H1 (cell line): ENCODE measurements at regions not wholly inside any gene's neighbourhood (a gene's known extent, or its start where the extent isn't known, plus 50 kb on each side); places are given as distances from the start of the nearest gene placed in this dataset.

ENCODE experiments used
- CTCF ChIA-PET: fragments of 300-600 bp; sonication (Branson Sonifier 250); formaldehyde crosslinking; loops from one replicate; lab custom pipeline; 2021; ENCODE audit not compliant: partially characterized antibody; lab: Charles Lee
- POLR2A ChIA-PET: fragments of 300-600 bp; sonication (Branson Sonifier 250); formaldehyde crosslinking; loops from one replicate; lab custom pipeline; 2021; ENCODE audit warnings: inconsistent platforms; ENCODE audit not compliant: partially characterized antibody; lab: Charles Lee
- DNase-seq, 2 experiments: peaks; one replicate each; pipeline versions ENCODE4 v3.0.0 to v3.0.0-alpha.2; 2010 to 2022; ENCODE audit warnings: low spot score in 2 of 2, low read depth in 1 of 2, mixed read lengths in 1 of 2
- FAIRE-seq: peaks from 2 replicates; lab custom pipeline; 2011; peaks lifted over from hg19 to GRCh38; lab: Jason Lieb, UNC
- H2AFZ ChIP-seq: 2 replicates; pipeline ENCODE4 v1.8.1; 2012; ENCODE audit warnings: low read length, inconsistent platforms
- H2AK5ac ChIP-seq: 2 replicates; pipeline ENCODE4 v1.6.1; 2013; ENCODE audit warnings: low read depth, low read length
- H2BK120ac ChIP-seq: replicated peaks from 2 replicates; pipeline ENCODE3; 2013; ENCODE audit warnings: low read depth, low read length, inconsistent platforms
- H2BK12ac ChIP-seq: 2 replicates; pipeline ENCODE4 v1.6.1; 2013; ENCODE audit warnings: low read depth, low read length
- H2BK15ac ChIP-seq: 2 replicates; pipeline ENCODE4 v1.6.1; 2013; ENCODE audit warnings: low read length
- H2BK20ac ChIP-seq: 2 replicates; pipeline ENCODE4 v1.6.1; 2013; ENCODE audit warnings: low read length
- H2BK5ac ChIP-seq: 2 replicates; pipeline ENCODE4 v1.6.1; 2013; ENCODE audit warnings: low read depth, low read length
- H3K14ac ChIP-seq: 2 replicates; pipeline ENCODE4 v1.6.1; 2013; ENCODE audit warnings: inconsistent platforms; ENCODE audit not compliant: insufficient read length
- H3K18ac ChIP-seq: 2 replicates; pipeline ENCODE4 v1.6.1; 2013; ENCODE audit warnings: low read length; ENCODE audit errors: extremely low read depth
- H3K23ac ChIP-seq: 2 replicates; pipeline ENCODE4 v1.6.1; 2013; ENCODE audit warnings: inconsistent platforms; ENCODE audit not compliant: insufficient read length
- H3K23me2 ChIP-seq: 2 replicates; pipeline ENCODE4 v1.6.1; 2013; ENCODE audit warnings: low read depth, low read length
- H3K27ac ChIP-seq: 2 replicates; pipeline ENCODE4 v1.6.1; 2011; ENCODE audit warnings: low read depth, low read length, inconsistent platforms
- H3K27me3 ChIP-seq, 4 experiments: replicated peaks in 1 of 4; 1 replicate in 1 of 4; 2 replicates in 3 of 4; pipeline versions ENCODE4 v1.6.1 to v1.8.1; 2011 to 2013; ENCODE audit warnings: low read length in 3 of 4, mild to moderate bottlenecking in 3 of 4, inconsistent platforms in 2 of 4, mixed read lengths in 2 of 4, moderate library complexity in 1 of 4; ENCODE audit not compliant: control insufficient read depth in 3 of 4, insufficient read depth in 3 of 4; ENCODE audit errors: extremely low read depth in 1 of 4
- H3K36me3 ChIP-seq, 4 experiments: 2 replicates each; pipeline versions ENCODE4 v1.6.1 to v1.8.1; 2011 to 2013; ENCODE audit warnings: mild to moderate bottlenecking in 4 of 4, low read length in 3 of 4, moderate library complexity in 2 of 4, control low read depth in 1 of 4, inconsistent platforms in 1 of 4; ENCODE audit not compliant: insufficient read depth in 4 of 4, control insufficient read depth in 2 of 4
- H3K4ac ChIP-seq: replicated peaks from 2 replicates; pipeline ENCODE3; 2013; ENCODE audit warnings: low read length, low read depth, mixed read lengths, inconsistent platforms; ENCODE audit not compliant: insufficient read length
- H3K4me1 ChIP-seq, 4 experiments: replicated peaks in 1 of 4; 1 replicate in 1 of 4; 2 replicates in 3 of 4; pipeline versions ENCODE4 v1.6.1 to v1.8.1; 2011 to 2013; ENCODE audit warnings: low read length in 3 of 4, inconsistent platforms in 2 of 4, mixed read lengths in 1 of 4; ENCODE audit not compliant: insufficient read depth in 4 of 4, control insufficient read depth in 3 of 4
- H3K4me2 ChIP-seq, 2 experiments: 2 replicates each; pipeline versions ENCODE4 v1.6.1 to v1.8.1; 2011 to 2013; ENCODE audit warnings: low read depth in 2 of 2, low read length in 2 of 2, control low read depth in 1 of 2, inconsistent platforms in 1 of 2, mild to moderate bottlenecking in 1 of 2; ENCODE audit not compliant: insufficient read depth in 1 of 2
- H3K4me3 ChIP-seq, 4 experiments: fragments of 200-600, 300-600 bp in 1 of 4; sonication (generic), shearing (Covaris generic), sonication (Bioruptor Twin) in 1 of 4; 2 replicates each; pipeline versions ENCODE4 v1.5.1 to v1.8.1; 2011 to 2016; ENCODE audit warnings: low read length in 4 of 4, low read depth in 3 of 4, control low read depth in 2 of 4, inconsistent platforms in 2 of 4, mild to moderate bottlenecking in 2 of 4, mixed read lengths in 1 of 4, moderate library complexity in 1 of 4; ENCODE audit not compliant: insufficient read depth in 2 of 4; ENCODE audit errors: extremely low read depth in 1 of 4
- H3K56ac ChIP-seq: replicated peaks from 2 replicates; pipeline ENCODE3; 2013; ENCODE audit warnings: low read depth, mild to moderate bottlenecking, mixed read lengths, low read length, inconsistent platforms; ENCODE audit not compliant: insufficient read length
- H3K79me1 ChIP-seq: 2 replicates; pipeline ENCODE4 v1.6.1; 2013; ENCODE audit warnings: low read depth, low read length, control low read depth
- H3K79me2 ChIP-seq, 2 experiments: 2 replicates each; pipeline versions ENCODE4 v1.6.1 to v1.8.1; 2012 to 2013; ENCODE audit warnings: low read length in 2 of 2, mild to moderate bottlenecking in 2 of 2, inconsistent platforms in 1 of 2; ENCODE audit not compliant: insufficient read depth in 2 of 2, control insufficient read depth in 1 of 2
- H3K9ac ChIP-seq, 4 experiments: replicated peaks in 1 of 4; 1 replicate in 1 of 4; 2 replicates in 3 of 4; pipeline versions ENCODE4 v1.6.1 to v1.8.1; 2011 to 2013; ENCODE audit warnings: low read depth in 3 of 4, low read length in 3 of 4, control low read depth in 2 of 4, mild to moderate bottlenecking in 2 of 4, moderate library complexity in 2 of 4, inconsistent platforms in 1 of 4; ENCODE audit errors: extremely low read depth in 1 of 4
- H3K9me3 ChIP-seq, 2 experiments: 2 replicates each; pipeline versions ENCODE4 v1.6.1 to v1.8.1; 2012 to 2013; ENCODE audit warnings: mild to moderate bottlenecking in 2 of 2, moderate library complexity in 2 of 2, control low read depth in 1 of 2, inconsistent platforms in 1 of 2, low read depth in 1 of 2, low read length in 1 of 2, mixed read lengths in 1 of 2; ENCODE audit not compliant: insufficient read depth in 2 of 2
- H4K20me1 ChIP-seq, 2 experiments: replicated peaks in 1 of 2; 2 replicates each; pipeline versions ENCODE3 to v1.8.1; 2011 to 2013; ENCODE audit warnings: inconsistent platforms in 2 of 2, low read length in 2 of 2, mild to moderate bottlenecking in 1 of 2; ENCODE audit not compliant: insufficient read depth in 2 of 2, control insufficient read depth in 1 of 2
- H4K5ac ChIP-seq: 2 replicates; pipeline ENCODE4 v1.6.1; 2013; ENCODE audit warnings: low read length, low read depth, mixed read lengths, inconsistent platforms; ENCODE audit not compliant: insufficient read length
- H4K8ac ChIP-seq: 2 replicates; pipeline ENCODE4 v1.8.0; 2013; ENCODE audit warnings: mild to moderate bottlenecking, moderate library complexity, low read length, inconsistent platforms; ENCODE audit not compliant: insufficient read depth; ENCODE audit errors: extremely low read depth
- H4K91ac ChIP-seq: replicated peaks from 2 replicates; pipeline ENCODE3; 2013; ENCODE audit warnings: low read length, mixed read lengths, inconsistent platforms; ENCODE audit not compliant: insufficient read length
- BRCA1 ChIP-seq: IDR thresholded peaks from 2 replicates; pipeline ENCODE4 v1.6.1; 2012; ENCODE audit warnings: low read depth, low read length, improper control_type of control experiment
- CEBPB ChIP-seq: IDR thresholded peaks from 2 replicates; pipeline ENCODE4 v1.6.1; 2012; ENCODE audit warnings: low read depth, low read length
- EZH2 ChIP-seq: fragments of 200-600 bp; sonication (generic); IDR thresholded peaks from 2 replicates; pipeline ENCODE4 v1.7.1; 2012; ENCODE audit warnings: low read depth, mild to moderate bottlenecking, moderate library complexity, low read length, inconsistent platforms; ENCODE audit not compliant: severe bottlenecking
- GTF2F1 ChIP-seq: IDR thresholded peaks from 2 replicates; pipeline ENCODE4 v1.6.1; 2012; ENCODE audit warnings: low read depth, low read length, improper control_type of control experiment, borderline replicate concordance
- KDM5A ChIP-seq: fragments of 200-600 bp; IDR thresholded peaks from 2 replicates; pipeline ENCODE4 v1.7.1; 2012; ENCODE audit warnings: mild to moderate bottlenecking, low read length, inconsistent platforms, mixed read lengths
- MAFK ChIP-seq: IDR thresholded peaks from 2 replicates; pipeline ENCODE4 v1.6.1; 2012; ENCODE audit warnings: low read depth, mild to moderate bottlenecking, improper control_type of control experiment, low read length
- RBBP5 ChIP-seq: IDR thresholded peaks from 2 replicates; pipeline ENCODE4 v1.7.1; 2012; ENCODE audit warnings: low read depth, mild to moderate bottlenecking, inconsistent platforms, low read length, moderate library complexity, borderline replicate concordance
- RFX5 ChIP-seq: IDR thresholded peaks from 2 replicates; pipeline ENCODE4 v1.6.1; 2011; ENCODE audit warnings: low read depth, low read length, improper control_type of control experiment, borderline replicate concordance
- SP1 ChIP-seq: IDR thresholded peaks from 2 replicates; pipeline ENCODE4 v1.6.1; 2011; ENCODE audit warnings: low read depth, low read length
- SRF ChIP-seq: IDR thresholded peaks from 2 replicates; pipeline ENCODE4 v1.6.1; 2011; ENCODE audit warnings: mild to moderate bottlenecking, low read depth, low read length, moderate library complexity
- SUZ12 ChIP-seq: fragments of 200-600 bp; sonication (generic); IDR thresholded peaks from 2 replicates; pipeline ENCODE4 v1.6.1; 2012; ENCODE audit warnings: mild to moderate bottlenecking, inconsistent platforms, low read length, moderate library complexity, mixed read lengths
- WGBS, 2 experiments: shearing (Covaris generic) in 1 of 2; methylation state at CpG; one replicate each; pipeline versions ENCODE4 v1.1.6 to v1.1.7; 2013 to 2015; ENCODE audit warnings: low lambda C conversion rate in 2 of 2, mixed read lengths in 2 of 2, inconsistent platforms in 1 of 2, low coverage in 1 of 2, missing lambda C conversion rate in 1 of 2; ENCODE audit not compliant: insufficient replicate concordance in 2 of 2, insufficient coverage in 1 of 2, insufficient read length in 1 of 2; ENCODE audit errors: extremely low coverage in 1 of 2, missing lambda C conversion rate in 1 of 2; 5-methylcytosine and 5-hydroxymethylcytosine counted together
- TF ChIP-seq, protein P1 (sequence below), 3 experiments: IDR thresholded peaks; 1 replicate in 2 of 3; 2 replicates in 1 of 3; pipeline versions ENCODE4 v1.5.1 to v1.6.1; 2011; ENCODE audit warnings: low read length in 3 of 3, mild to moderate bottlenecking in 3 of 3, inconsistent platforms in 2 of 3, low read depth in 1 of 3, moderate library complexity in 1 of 3; ENCODE audit not compliant: insufficient read depth in 1 of 3; ENCODE audit errors: control extremely low read depth in 1 of 3

DNA sequence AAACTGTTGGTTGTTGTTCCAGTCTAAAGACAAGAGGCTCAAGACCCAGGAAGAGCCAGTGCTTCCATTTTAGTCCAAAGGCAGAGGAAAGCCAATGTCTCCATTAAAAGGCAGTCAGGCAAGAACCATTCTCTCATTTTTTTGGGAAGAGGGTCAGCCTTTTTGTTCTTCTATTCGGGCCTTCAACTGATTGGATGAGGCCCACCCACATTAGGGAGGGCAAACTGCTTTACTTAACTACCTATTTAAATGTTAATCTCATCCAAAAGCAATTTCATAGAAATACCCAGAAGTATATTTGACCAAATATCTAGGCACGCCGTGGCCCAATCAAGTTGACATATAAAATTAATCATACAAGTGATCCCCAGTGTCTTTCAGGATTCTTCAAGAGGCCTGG lies 104.4 kb upstream of the SYT6 start:
- no peak for FAIRE-seq
- TF ChIP-seq RBBP5 = no peak
- no peak for TF ChIP-seq CEBPB
- TF ChIP-seq EZH2 = no peak
- TF ChIP-seq KDM5A = no peak
- TF ChIP-seq SRF = no peak
- TF ChIP-seq, protein P1, sequence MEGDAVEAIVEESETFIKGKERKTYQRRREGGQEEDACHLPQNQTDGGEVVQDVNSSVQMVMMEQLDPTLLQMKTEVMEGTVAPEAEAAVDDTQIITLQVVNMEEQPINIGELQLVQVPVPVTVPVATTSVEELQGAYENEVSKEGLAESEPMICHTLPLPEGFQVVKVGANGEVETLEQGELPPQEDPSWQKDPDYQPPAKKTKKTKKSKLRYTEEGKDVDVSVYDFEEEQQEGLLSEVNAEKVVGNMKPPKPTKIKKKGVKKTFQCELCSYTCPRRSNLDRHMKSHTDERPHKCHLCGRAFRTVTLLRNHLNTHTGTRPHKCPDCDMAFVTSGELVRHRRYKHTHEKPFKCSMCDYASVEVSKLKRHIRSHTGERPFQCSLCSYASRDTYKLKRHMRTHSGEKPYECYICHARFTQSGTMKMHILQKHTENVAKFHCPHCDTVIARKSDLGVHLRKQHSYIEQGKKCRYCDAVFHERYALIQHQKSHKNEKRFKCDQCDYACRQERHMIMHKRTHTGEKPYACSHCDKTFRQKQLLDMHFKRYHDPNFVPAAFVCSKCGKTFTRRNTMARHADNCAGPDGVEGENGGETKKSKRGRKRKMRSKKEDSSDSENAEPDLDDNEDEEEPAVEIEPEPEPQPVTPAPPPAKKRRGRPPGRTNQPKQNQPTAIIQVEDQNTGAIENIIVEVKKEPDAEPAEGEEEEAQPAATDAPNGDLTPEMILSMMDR (IDR thresholded peaks at IDR 0.05; ENCODE audit: control extremely low read depth in 1 of 3, insufficient read depth in 1 of 3, low read depth in 1 of 3, low read length in 3 of 3) = no peak
- no peak for TF ChIP-seq GTF2F1
- TF ChIP-seq SP1 = no peak
- TF ChIP-seq BRCA1 = no peak
- TF ChIP-seq SUZ12 = no peak
- TF ChIP-seq RFX5 = no peak
- TF ChIP-seq MAFK = no peak
- WGBS, 2 experiments = 89% methylated on average over 3 of the region's 3 CpGs; no CpG with 5 or more reads in 1 of the 2 experiments

More for the DNA sequence above, 104.4 kb upstream of the SYT6 start:
- Histone ChIP-seq H2AFZ (no peak overlapping the region), H2BK120ac (no peak overlapping the region), H3K4ac (no peak overlapping the region), H2BK20ac (no peak overlapping the region), H3K56ac (no peak overlapping the region), H3K14ac (no peak overlapping the region), H3K23ac (no peak overlapping the region), H3K9ac (no peak overlapping the region), H3K18ac (no peak overlapping the region), H3K23me2 (no peaks in the 10 kb centered on the region), H4K91ac (no peak overlapping the region), H3K4me2 (no peak overlapping the region), H3K4me3 (no peak overlapping the region), H2AK5ac (no peak overlapping the region), H3K79me1 (no peaks in the 10 kb centered on the region), H3K27me3 (peaks cover 0 to 3% (median 0%) of the 10 kb centered on the region in 4 experiments; a peak in 1 of 7 replicates), H3K4me1 (no peaks in the 10 kb centered on the region; a peak in 1 of 7 replicates), H4K20me1 (no peaks in the 10 kb centered on the region), H3K27ac (no peak overlapping the region), H2BK12ac (no peak overlapping the region), H3K79me2 (no peaks in the 10 kb centered on the region), H2BK5ac (no peak overlapping the region), H3K36me3 (no peaks in the 10 kb centered on the region), H2BK15ac (no peak overlapping the region), H3K9me3 (peaks cover 0 to 2% of the 10 kb centered on the region in 2 experiments; a peak in 2 of 4 replicates), H4K8ac (no peak overlapping the region), H4K5ac (no peak overlapping the region)
- no peak for DNase-seq
- ChIA-PET CTCF (no interaction called here), POLR2A (interaction anchor here (0.6 kb wide), 1 partner anchor 280 kb away, joined by 3 read pairs; no protein-coding TSS in a partner anchor)
